SK-N-MC (cell line): ENCODE measurements at regions not wholly inside any gene's neighbourhood (a gene's known extent, or its start where the extent isn't known, plus 50 kb on each side); places are given as distances from the start of the nearest gene placed in this dataset.
A peak's percentile ranks its signal among the peaks of the same experiment; 100 is the strongest.

Experiments used
- DNase-seq: peaks from one replicate; pipeline ENCODE4 v3.0.0-alpha.2; 2011; ENCODE audit warnings: low read depth, low spot score
- H3K27ac ChIP-seq: fragments of 200-600 bp; sonication (generic); 2 replicates; pipeline ENCODE4 v1.5.1; 2016; ENCODE audit warnings: mixed run types
- H3K36me3 ChIP-seq: fragments of 200-600 bp; sonication (generic); 2 replicates; pipeline ENCODE4 v1.6.1; 2017; ENCODE audit warnings: antibody characterized with exemption, low read length, mixed read lengths; ENCODE audit not compliant: insufficient read depth
- H3K4me3 ChIP-seq: fragments of 200-600 bp; sonication (generic); 2 replicates; pipeline ENCODE4 v1.5.1; 2016
- H3K9ac ChIP-seq: fragments of 200-600 bp; sonication (generic); 2 replicates; pipeline ENCODE4 v1.8.0; 2017; ENCODE audit warnings: mixed run types, mixed read lengths; ENCODE audit not compliant: insufficient read length
- H3K9me3 ChIP-seq: fragments of 200-600 bp; sonication (generic); 2 replicates; pipeline ENCODE4 v1.6.1; 2017; ENCODE audit warnings: low read depth, mild to moderate bottlenecking, antibody characterized with exemption, low read length, moderate library complexity, mixed read lengths
- EZH2 ChIP-seq: fragments of 200-600 bp; sonication (generic); IDR thresholded peaks from one replicate; pipeline ENCODE4 v1.6.1; 2017; ENCODE audit warnings: antibody characterized with exemption
- FOXP2 ChIP-seq: optimal IDR thresholded peaks from 2 replicates; pipeline ENCODE3; 2011; ENCODE audit warnings: mild to moderate bottlenecking, moderate library complexity; ENCODE audit not compliant: insufficient read depth; ENCODE audit errors: extremely low read length, control extremely low read depth
- POLR2AphosphoS5 ChIP-seq: IDR thresholded peaks from 2 replicates; pipeline ENCODE4 v1.6.1; 2012; ENCODE audit warnings: mild to moderate bottlenecking, low read depth, low read length, borderline replicate concordance

- peaks cover 44% of the 10 kb centered on the region for H3K36me3 ChIP-seq
- H3K9me3 ChIP-seq: no peaks in the 10 kb centered on the region
- TF ChIP-seq EZH2 (no peak), FOXP2 (no peak), POLR2AphosphoS5 (no peak)
- no peak overlapping the region for H3K4me3 ChIP-seq
- DNase-seq: no peak
- no peak overlapping the region; the same call in 1 of the 2 replicates for H3K27ac ChIP-seq
- H3K9ac ChIP-seq: no peak overlapping the region
Observed at GRCh38 chr12:125312471-125312870, 247.2 kb downstream of the AACS start.

- no peak overlapping the region for H3K9ac ChIP-seq
- no peak overlapping the region for H3K4me3 ChIP-seq
- peaks cover 50% of the 10 kb centered on the region for H3K36me3 ChIP-seq
- no peaks in the 10 kb centered on the region for H3K9me3 ChIP-seq
- DNase-seq: no peak
- peak overlapping the region; percentile 42; the same call in 1 of the 2 replicates for H3K27ac ChIP-seq
- TF ChIP-seq EZH2: no peak
Observed at GRCh38 chr12:125314051-125314755, 249.0 kb downstream of the AACS start.

GRCh38 chr12:125315771-125316170 lies 250.5 kb downstream of the AACS start:
- DNase-seq: no peak
- TF ChIP-seq POLR2AphosphoS5: no peak
- TF ChIP-seq FOXP2: no peak
- no peak overlapping the region for H3K27ac ChIP-seq
- peaks cover 48% of the 10 kb centered on the region for H3K36me3 ChIP-seq
- H3K9ac ChIP-seq: no peak overlapping the region
- H3K4me3 ChIP-seq: no peak overlapping the region
- no peaks in the 10 kb centered on the region for H3K9me3 ChIP-seq

GRCh38 chr12:125320177-125320576 lies 254.9 kb downstream of the AACS start:
- H3K4me3 ChIP-seq: no peak overlapping the region
- no peak for DNase-seq
- no peak for TF ChIP-seq EZH2
- no peak for TF ChIP-seq FOXP2
- no peak for TF ChIP-seq POLR2AphosphoS5
- H3K9ac ChIP-seq: no peak overlapping the region
- H3K27ac ChIP-seq: no peak overlapping the region; the same call in 1 of the 2 replicates
- no peaks in the 10 kb centered on the region for H3K9me3 ChIP-seq
- peaks cover 75% of the 10 kb centered on the region for H3K36me3 ChIP-seq

- peak overlapping the region; percentile 36; the same call in 1 of the 2 replicates for H3K27ac ChIP-seq
Observed at GRCh38 chr12:125324861-125325490, 259.7 kb downstream of the AACS start.

GRCh38 chr12:125329239-125330102 lies 264.2 kb downstream of the AACS start:
- Histone ChIP-seq H3K4me3 (no peak overlapping the region), H3K9me3 (peaks cover 6% of the 10 kb centered on the region; the same call in 1 of the 2 replicates), H3K36me3 (peaks cover 36% of the 10 kb centered on the region; the same call in 1 of the 2 replicates), H3K9ac (peak overlapping the region; percentile 20), H3K27ac (peak overlapping the region; percentile 88)
- DNase-seq: no peak
- no peak for TF ChIP-seq FOXP2
- no peak for TF ChIP-seq POLR2AphosphoS5
- no peak for TF ChIP-seq EZH2

More at GRCh38 chr12:125324861-125325490, 259.7 kb downstream of the AACS start:
- DNase-seq: no peak
- TF ChIP-seq EZH2 (no peak), POLR2AphosphoS5 (no peak)
- no peak overlapping the region for H3K4me3 ChIP-seq
- peaks cover 6% of the 10 kb centered on the region; the same call in 1 of the 2 replicates for H3K9me3 ChIP-seq
- no peak overlapping the region for H3K9ac ChIP-seq
- H3K36me3 ChIP-seq: peaks cover 67% of the 10 kb centered on the region

GRCh38 chr12:125330645-125331341 lies 265.6 kb downstream of the AACS start:
- H3K9ac ChIP-seq: peak overlapping the region; percentile 79
- no peak for DNase-seq
- peak overlapping the region; percentile 88 for H3K27ac ChIP-seq
- TF ChIP-seq POLR2AphosphoS5 (no peak), EZH2 (no peak), FOXP2 (no peak)
- H3K4me3 ChIP-seq: peak overlapping the region; percentile 78
- H3K36me3 ChIP-seq: peaks cover 27% of the 10 kb centered on the region; the same call in 1 of the 2 replicates
- H3K9me3 ChIP-seq: peaks cover 6% of the 10 kb centered on the region; the same call in 1 of the 2 replicates
